ENCODE measurements at regions not wholly inside any gene's neighbourhood (a gene's known extent, or its start where the extent isn't known, plus 50 kb on each side); places are given as distances from the start of the nearest gene placed in this dataset.

- TF ChIP-seq POLR2A (IDR thresholded peaks at IDR 0.05; ENCODE audit: low read depth, low read length) = no peak
- no peak for TF ChIP-seq POLR2AphosphoS5 (IDR thresholded peaks at IDR 0.05; ENCODE audit: low read depth, low read length)
- no peak for TF ChIP-seq TAF1 (IDR thresholded peaks at IDR 0.05; ENCODE audit: borderline replicate concordance, low read depth, low read length)
Observed at GRCh38 chr4:170979736-170980135, 833.5 kb upstream of the GALNTL6 start.
